Neural cell (in vitro differentiated cells): ENCODE measurements at regions not wholly inside any gene's neighbourhood (a gene's known extent, or its start where the extent isn't known, plus 50 kb on each side); places are given as distances from the start of the nearest gene placed in this dataset.

Source experiments
- H2AFZ ChIP-seq: fragments of 200-600, 300-800 bp; sonication (generic), shearing (Covaris generic); 2 replicates; pipeline ENCODE4 v1.6.0; 2014; ENCODE audit warnings: low read depth, mild to moderate bottlenecking, antibody characterized with exemption, low read length, moderate library complexity
- H3F3A ChIP-seq: fragments of 200-600 bp; shearing (Covaris generic); 2 replicates; pipeline ENCODE4 v1.6.1; 2016; ENCODE audit warnings: mild to moderate bottlenecking, moderate library complexity, mixed read lengths, antibody characterized with exemption, low read length; ENCODE audit not compliant: insufficient read depth, poor library complexity, severe bottlenecking
- H3K27ac ChIP-seq: fragments of 200-600, 300-800 bp; sonication (generic), shearing (Covaris generic); 2 replicates; pipeline ENCODE4 v1.5.1; 2014; ENCODE audit warnings: mild to moderate bottlenecking, low read length, moderate library complexity
- H3K27me3 ChIP-seq: fragments of 300-800, 200-600 bp; sonication (generic), shearing (Covaris generic); 2 replicates; pipeline ENCODE4 v1.6.0; 2014; ENCODE audit warnings: mild to moderate bottlenecking, low read depth, low read length, moderate library complexity; ENCODE audit not compliant: insufficient read depth
- H3K36me3 ChIP-seq: fragments of 300-800, 200-600 bp; sonication (generic), shearing (Covaris generic); 2 replicates; pipeline ENCODE4 v1.5.1; 2014; ENCODE audit warnings: mild to moderate bottlenecking, antibody characterized with exemption, low read length, moderate library complexity; ENCODE audit not compliant: insufficient read depth
- H3K4me2 ChIP-seq: fragments of 300-800, 200-600 bp; sonication (generic), shearing (Covaris generic); 2 replicates; pipeline ENCODE4 v1.6.0; 2014; ENCODE audit warnings: mild to moderate bottlenecking, low read length
- H3K4me3 ChIP-seq: fragments of 300-800, 200-600 bp; sonication (generic), shearing (Covaris generic); 2 replicates; pipeline ENCODE4 v1.5.1; 2014; ENCODE audit warnings: mild to moderate bottlenecking, low read length, moderate library complexity
- H3K79me2 ChIP-seq: fragments of 200-600 bp; shearing (Covaris generic); replicated peaks from 2 replicates; pipeline ENCODE4 v1.6.0; 2014; ENCODE audit warnings: mild to moderate bottlenecking, low read length, moderate library complexity; ENCODE audit not compliant: insufficient read depth
- H3K9ac ChIP-seq: fragments of 300-800, 200-600 bp; sonication (generic), shearing (Covaris generic); 2 replicates; pipeline ENCODE4 v1.6.1; 2016; ENCODE audit warnings: mild to moderate bottlenecking, low read length, mixed read lengths
- H3K9me2 ChIP-seq: fragments of 200-600 bp; shearing (Covaris generic); 2 replicates; pipeline ENCODE4 v1.6.1; 2016; ENCODE audit warnings: mild to moderate bottlenecking, low read length, mixed read lengths; ENCODE audit not compliant: insufficient read depth
- H3K9me3 ChIP-seq: fragments of 200-600, 300-800 bp; sonication (generic), shearing (Covaris generic); 2 replicates; pipeline ENCODE4 v1.6.1; 2016; ENCODE audit warnings: mild to moderate bottlenecking, mixed run types, low read length, moderate library complexity, mixed read lengths
- H4K20me1 ChIP-seq: fragments of 200-600 bp; shearing (Covaris generic); 2 replicates; pipeline ENCODE4 v1.6.1; 2016; ENCODE audit warnings: mild to moderate bottlenecking, mixed run types; ENCODE audit not compliant: insufficient read depth
- EP300 ChIP-seq: fragments of 450-650 bp; conservative IDR thresholded peaks from 2 replicates; pipeline ENCODE4 v1.6.1; 2014; ENCODE audit warnings: antibody characterized with exemption, mild to moderate bottlenecking, moderate library complexity; ENCODE audit not compliant: poor library complexity, severe bottlenecking
- EZH2 ChIP-seq: fragments of 200-600, 300-800 bp; shearing (Covaris generic), sonication (generic); IDR thresholded peaks from 2 replicates; pipeline ENCODE4 v1.6.1; 2014; ENCODE audit warnings: antibody characterized with exemption, low read length, borderline replicate concordance, mild to moderate bottlenecking; ENCODE audit not compliant: insufficient read depth, poor library complexity, severe bottlenecking
- MXI1 ChIP-seq: fragments of 450-650 bp; conservative IDR thresholded peaks from 2 replicates; pipeline ENCODE4 v1.6.1; 2014; ENCODE audit warnings: antibody characterized with exemption, mild to moderate bottlenecking; ENCODE audit not compliant: poor library complexity, severe bottlenecking
- POLR2AphosphoS5 ChIP-seq: IDR thresholded peaks from 2 replicates; pipeline ENCODE4 v1.6.1; 2012
- RAD21 ChIP-seq: fragments of 450-650 bp; conservative IDR thresholded peaks from 2 replicates; pipeline ENCODE4 v1.6.1; 2014; ENCODE audit warnings: antibody characterized with exemption, mild to moderate bottlenecking, moderate library complexity
- SMC3 ChIP-seq: fragments of 450-650 bp; conservative IDR thresholded peaks from 2 replicates; pipeline ENCODE4 v1.6.1; 2014; ENCODE audit warnings: antibody characterized with exemption, mild to moderate bottlenecking, moderate library complexity; ENCODE audit not compliant: poor library complexity
- TAF1 ChIP-seq: IDR thresholded peaks from 2 replicates; pipeline ENCODE4 v1.6.1; 2012; ENCODE audit warnings: low read depth
- TF ChIP-seq, protein P1 (sequence below): IDR thresholded peaks from 2 replicates; pipeline ENCODE4 v1.6.1; 2012; ENCODE audit warnings: borderline replicate concordance
- TF ChIP-seq, protein P2 (sequence below): fragments of 450-650 bp; IDR thresholded peaks from 2 replicates; pipeline ENCODE4 v1.5.1; 2014; ENCODE audit warnings: antibody characterized with exemption, mild to moderate bottlenecking, moderate library complexity; ENCODE audit not compliant: poor library complexity, severe bottlenecking

DNA sequence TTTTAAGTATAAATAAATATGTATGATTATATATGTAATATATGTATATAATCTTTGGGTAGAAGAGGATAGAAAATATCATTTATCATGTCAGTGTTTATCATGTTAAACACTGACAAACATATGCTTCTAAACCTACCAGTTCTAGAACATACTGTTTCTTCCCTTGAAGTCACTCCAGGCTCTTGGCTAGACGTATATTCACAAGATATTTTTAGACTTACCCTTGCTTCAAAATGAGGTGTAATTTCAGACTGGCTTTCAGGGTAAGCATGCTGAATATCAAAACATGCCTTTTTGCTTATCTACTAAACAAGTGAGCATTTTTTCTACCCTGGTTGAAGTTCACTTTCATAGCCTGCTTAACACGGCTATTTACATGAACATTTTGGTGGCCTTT lies 642.4 kb upstream of the PKDCC start (continued):
- TF ChIP-seq RAD21 (no peak), SMC3 (no peak), TAF1 (no peak)

DNA sequence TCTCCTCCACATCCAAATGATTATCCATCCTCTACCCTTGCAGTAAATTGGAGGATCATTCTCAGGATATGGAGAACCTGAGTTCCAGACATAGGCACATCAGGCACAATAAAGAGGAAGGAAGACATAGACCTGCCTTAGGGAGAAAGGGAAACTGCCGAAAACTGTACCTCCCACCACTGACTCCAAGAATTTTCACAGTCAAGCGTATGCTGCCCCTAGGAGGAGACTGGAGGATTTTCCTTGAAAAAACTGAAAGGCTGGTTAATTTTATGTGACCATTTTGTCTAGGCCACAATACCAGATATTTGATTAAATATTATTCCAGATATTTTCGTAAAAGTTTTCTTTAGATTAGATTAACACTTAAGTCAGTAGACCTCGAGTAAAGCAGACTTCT lies 638.5 kb upstream of the PKDCC start:
- no peaks in the 10 kb centered on the region for H3K36me3 ChIP-seq
- H3K79me2 ChIP-seq, result no peaks in the 10 kb centered on the region
- H3K9me3 ChIP-seq, result no peaks in the 10 kb centered on the region
- no peaks in the 10 kb centered on the region for H3F3A ChIP-seq
- H3K27ac ChIP-seq, result no peak overlapping the region
- H3K4me2 ChIP-seq, result no peak overlapping the region
- no peaks in the 10 kb centered on the region for H4K20me1 ChIP-seq
- no peak overlapping the region for H3K9ac ChIP-seq
- H3K9me2 ChIP-seq, result no peaks in the 10 kb centered on the region
- no peaks in the 10 kb centered on the region for H3K27me3 ChIP-seq
- H3K4me3 ChIP-seq, result no peak overlapping the region
- H2AFZ ChIP-seq, result no peak overlapping the region
- TF ChIP-seq RAD21 (no peak), EZH2 (no peak), TAF1 (no peak), POLR2AphosphoS5 (no peak), EP300 (no peak), MXI1 (no peak), SMC3 (no peak)
- TF ChIP-seq, protein P1, sequence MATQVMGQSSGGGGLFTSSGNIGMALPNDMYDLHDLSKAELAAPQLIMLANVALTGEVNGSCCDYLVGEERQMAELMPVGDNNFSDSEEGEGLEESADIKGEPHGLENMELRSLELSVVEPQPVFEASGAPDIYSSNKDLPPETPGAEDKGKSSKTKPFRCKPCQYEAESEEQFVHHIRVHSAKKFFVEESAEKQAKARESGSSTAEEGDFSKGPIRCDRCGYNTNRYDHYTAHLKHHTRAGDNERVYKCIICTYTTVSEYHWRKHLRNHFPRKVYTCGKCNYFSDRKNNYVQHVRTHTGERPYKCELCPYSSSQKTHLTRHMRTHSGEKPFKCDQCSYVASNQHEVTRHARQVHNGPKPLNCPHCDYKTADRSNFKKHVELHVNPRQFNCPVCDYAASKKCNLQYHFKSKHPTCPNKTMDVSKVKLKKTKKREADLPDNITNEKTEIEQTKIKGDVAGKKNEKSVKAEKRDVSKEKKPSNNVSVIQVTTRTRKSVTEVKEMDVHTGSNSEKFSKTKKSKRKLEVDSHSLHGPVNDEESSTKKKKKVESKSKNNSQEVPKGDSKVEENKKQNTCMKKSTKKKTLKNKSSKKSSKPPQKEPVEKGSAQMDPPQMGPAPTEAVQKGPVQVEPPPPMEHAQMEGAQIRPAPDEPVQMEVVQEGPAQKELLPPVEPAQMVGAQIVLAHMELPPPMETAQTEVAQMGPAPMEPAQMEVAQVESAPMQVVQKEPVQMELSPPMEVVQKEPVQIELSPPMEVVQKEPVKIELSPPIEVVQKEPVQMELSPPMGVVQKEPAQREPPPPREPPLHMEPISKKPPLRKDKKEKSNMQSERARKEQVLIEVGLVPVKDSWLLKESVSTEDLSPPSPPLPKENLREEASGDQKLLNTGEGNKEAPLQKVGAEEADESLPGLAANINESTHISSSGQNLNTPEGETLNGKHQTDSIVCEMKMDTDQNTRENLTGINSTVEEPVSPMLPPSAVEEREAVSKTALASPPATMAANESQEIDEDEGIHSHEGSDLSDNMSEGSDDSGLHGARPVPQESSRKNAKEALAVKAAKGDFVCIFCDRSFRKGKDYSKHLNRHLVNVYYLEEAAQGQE, result no peak
- TF ChIP-seq, protein P2, sequence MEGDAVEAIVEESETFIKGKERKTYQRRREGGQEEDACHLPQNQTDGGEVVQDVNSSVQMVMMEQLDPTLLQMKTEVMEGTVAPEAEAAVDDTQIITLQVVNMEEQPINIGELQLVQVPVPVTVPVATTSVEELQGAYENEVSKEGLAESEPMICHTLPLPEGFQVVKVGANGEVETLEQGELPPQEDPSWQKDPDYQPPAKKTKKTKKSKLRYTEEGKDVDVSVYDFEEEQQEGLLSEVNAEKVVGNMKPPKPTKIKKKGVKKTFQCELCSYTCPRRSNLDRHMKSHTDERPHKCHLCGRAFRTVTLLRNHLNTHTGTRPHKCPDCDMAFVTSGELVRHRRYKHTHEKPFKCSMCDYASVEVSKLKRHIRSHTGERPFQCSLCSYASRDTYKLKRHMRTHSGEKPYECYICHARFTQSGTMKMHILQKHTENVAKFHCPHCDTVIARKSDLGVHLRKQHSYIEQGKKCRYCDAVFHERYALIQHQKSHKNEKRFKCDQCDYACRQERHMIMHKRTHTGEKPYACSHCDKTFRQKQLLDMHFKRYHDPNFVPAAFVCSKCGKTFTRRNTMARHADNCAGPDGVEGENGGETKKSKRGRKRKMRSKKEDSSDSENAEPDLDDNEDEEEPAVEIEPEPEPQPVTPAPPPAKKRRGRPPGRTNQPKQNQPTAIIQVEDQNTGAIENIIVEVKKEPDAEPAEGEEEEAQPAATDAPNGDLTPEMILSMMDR, result no peak

DNA sequence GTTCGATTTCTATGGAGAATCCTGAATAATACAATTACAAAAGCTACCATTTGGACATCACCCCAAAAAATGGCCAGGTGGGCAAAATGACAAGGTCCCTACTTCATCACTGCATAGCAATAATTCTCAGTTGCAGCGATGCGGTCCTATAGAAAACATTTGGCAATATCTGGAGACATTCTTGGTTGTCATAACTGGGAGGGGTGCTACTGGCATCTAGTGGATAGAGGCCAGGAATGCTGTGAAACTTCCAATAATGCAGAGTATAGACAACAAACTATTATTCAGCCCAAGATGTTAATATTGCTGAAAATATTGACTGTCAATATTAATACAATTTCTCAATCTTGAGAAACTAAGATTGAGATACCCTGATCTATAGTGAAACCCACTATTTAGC lies 637.8 kb upstream of the PKDCC start:
- Histone ChIP-seq H3K4me2 (no peak overlapping the region), H3K4me3 (no peak overlapping the region), H3K9ac (no peak overlapping the region), H3K79me2 (no peaks in the 10 kb centered on the region), H3K9me2 (no peaks in the 10 kb centered on the region), H3K27me3 (no peaks in the 10 kb centered on the region), H3K27ac (no peak overlapping the region), H3F3A (no peaks in the 10 kb centered on the region), H3K36me3 (no peaks in the 10 kb centered on the region), H2AFZ (no peak overlapping the region), H4K20me1 (no peaks in the 10 kb centered on the region), H3K9me3 (no peaks in the 10 kb centered on the region)
- TF ChIP-seq EZH2, result no peak
- peak; percentile 60 for TF ChIP-seq SMC3
- no peak for TF ChIP-seq MXI1
- TF ChIP-seq RAD21, result peak; percentile 69
- TF ChIP-seq, protein P1, result no peak
- no peak for TF ChIP-seq POLR2AphosphoS5
- no peak for TF ChIP-seq TAF1
- TF ChIP-seq, protein P2, result peak; percentile 50
- TF ChIP-seq EP300, result no peak
